ENCODE measurements at regions not wholly inside any gene's neighbourhood (a gene's known extent, or its start where the extent isn't known, plus 50 kb on each side); places are given as distances from the start of the nearest gene placed in this dataset.
"Not testable (repeated sequence)": the region's sequence is repeated elsewhere in the genome, so short reads cannot be mapped to it uniquely, and the experiment has no call there.

DNA sequence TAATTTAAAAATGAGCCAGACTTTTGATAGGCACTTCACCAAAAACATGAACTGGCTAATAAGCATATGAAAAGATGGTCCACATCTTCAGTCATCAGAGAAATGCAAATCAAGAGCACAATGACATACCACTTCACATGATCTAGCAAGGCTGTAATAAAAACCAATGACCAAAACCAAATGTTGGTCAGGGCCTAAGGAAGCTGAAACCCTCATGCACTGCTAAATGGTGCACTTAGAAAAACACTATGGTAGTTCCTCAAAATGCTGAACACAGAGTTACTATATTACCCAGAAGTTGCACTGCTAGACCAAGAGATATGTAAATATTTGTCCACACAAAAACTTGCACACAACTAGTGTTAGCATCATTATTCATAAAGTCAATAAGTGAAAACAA lies 504.9 kb upstream of the SOX11 start:
- TF ChIP-seq, protein P1, sequence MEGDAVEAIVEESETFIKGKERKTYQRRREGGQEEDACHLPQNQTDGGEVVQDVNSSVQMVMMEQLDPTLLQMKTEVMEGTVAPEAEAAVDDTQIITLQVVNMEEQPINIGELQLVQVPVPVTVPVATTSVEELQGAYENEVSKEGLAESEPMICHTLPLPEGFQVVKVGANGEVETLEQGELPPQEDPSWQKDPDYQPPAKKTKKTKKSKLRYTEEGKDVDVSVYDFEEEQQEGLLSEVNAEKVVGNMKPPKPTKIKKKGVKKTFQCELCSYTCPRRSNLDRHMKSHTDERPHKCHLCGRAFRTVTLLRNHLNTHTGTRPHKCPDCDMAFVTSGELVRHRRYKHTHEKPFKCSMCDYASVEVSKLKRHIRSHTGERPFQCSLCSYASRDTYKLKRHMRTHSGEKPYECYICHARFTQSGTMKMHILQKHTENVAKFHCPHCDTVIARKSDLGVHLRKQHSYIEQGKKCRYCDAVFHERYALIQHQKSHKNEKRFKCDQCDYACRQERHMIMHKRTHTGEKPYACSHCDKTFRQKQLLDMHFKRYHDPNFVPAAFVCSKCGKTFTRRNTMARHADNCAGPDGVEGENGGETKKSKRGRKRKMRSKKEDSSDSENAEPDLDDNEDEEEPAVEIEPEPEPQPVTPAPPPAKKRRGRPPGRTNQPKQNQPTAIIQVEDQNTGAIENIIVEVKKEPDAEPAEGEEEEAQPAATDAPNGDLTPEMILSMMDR (IDR thresholded peaks at IDR 0.05), result no peak
- no peaks in the 10 kb centered on the region for H3K27me3 ChIP-seq (ENCODE audit: control insufficient read depth, insufficient read depth, low read length)
- no peak overlapping the region for H3K4me3 ChIP-seq (ENCODE audit: low read depth, low read length)
- H3K36me3 ChIP-seq (ENCODE audit: control insufficient read depth, insufficient read depth, low read length), result no peaks in the 10 kb centered on the region
- H3K9ac ChIP-seq, result no peak overlapping the region
- no peak overlapping the region for H2AFZ ChIP-seq
- H3K9me3 ChIP-seq (ENCODE audit: control insufficient read depth, low read length), result no peaks in the 10 kb centered on the region
- no peak overlapping the region for H3K4me2 ChIP-seq (ENCODE audit: low read length)
- no peaks in the 10 kb centered on the region for H3K4me1 ChIP-seq
- H3K27ac ChIP-seq, result no peak overlapping the region
- no peaks in the 10 kb centered on the region for H3K79me2 ChIP-seq

DNA sequence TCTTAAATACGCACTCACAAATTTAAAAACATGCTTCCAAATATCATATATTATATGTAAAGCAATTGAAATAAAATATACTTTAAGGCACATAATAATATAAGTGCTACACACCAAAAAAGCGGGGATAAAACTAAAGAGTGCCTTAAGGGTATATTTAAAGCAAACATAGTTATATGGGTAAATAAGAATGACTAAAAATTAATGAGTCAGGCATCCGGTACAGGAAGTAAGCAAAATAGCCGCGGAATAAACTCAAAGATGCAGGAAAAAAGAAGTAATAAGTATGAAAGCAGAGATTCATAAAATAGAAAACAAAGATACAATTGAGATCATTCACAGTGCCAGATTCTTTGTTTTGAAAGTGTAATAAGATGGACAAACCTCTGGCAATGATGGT lies 503.5 kb upstream of the SOX11 start:
- no peak overlapping the region for H2AFZ ChIP-seq
- no peak overlapping the region for H3K4me3 ChIP-seq (ENCODE audit: low read depth, low read length)
- no peak overlapping the region for H3K9ac ChIP-seq
- H3K27me3 ChIP-seq (ENCODE audit: control insufficient read depth, insufficient read depth, low read length), result no peaks in the 10 kb centered on the region
- H3K27ac ChIP-seq, result no peak overlapping the region
- TF ChIP-seq, protein P1 (IDR thresholded peaks at IDR 0.05), result no peak
- H3K4me2 ChIP-seq (ENCODE audit: low read length), result no peak overlapping the region
- no peaks in the 10 kb centered on the region for H3K79me2 ChIP-seq
- no peaks in the 10 kb centered on the region for H3K9me3 ChIP-seq (ENCODE audit: control insufficient read depth, low read length)
- no peaks in the 10 kb centered on the region for H3K4me1 ChIP-seq
- no peaks in the 10 kb centered on the region for H3K36me3 ChIP-seq (ENCODE audit: control insufficient read depth, insufficient read depth, low read length)

DNA sequence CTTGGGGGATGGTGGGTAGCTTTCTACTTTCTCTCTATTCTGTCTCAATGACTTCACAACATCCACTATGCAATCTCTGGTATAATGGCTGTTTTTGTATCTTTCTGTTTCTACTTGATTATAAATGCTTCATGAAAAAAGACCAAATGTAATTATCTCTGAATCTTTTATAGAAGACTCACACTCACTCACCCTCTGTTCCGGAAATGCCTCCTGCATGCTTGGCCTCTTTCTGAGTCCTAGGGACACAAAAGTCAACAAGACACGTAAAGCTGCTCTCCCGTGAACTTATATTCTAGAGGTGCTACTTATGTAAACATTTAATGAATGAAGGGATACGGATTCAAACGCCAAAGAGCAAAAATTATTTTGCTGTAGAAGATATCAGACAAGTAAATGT lies 502.2 kb upstream of the SOX11 start:
- Histone ChIP-seq H3K9me3 (ENCODE audit: control insufficient read depth, low read length) (no peaks in the 10 kb centered on the region), H3K4me2 (ENCODE audit: low read length) (peak overlapping the region; percentile 18), H3K27me3 (ENCODE audit: control insufficient read depth, insufficient read depth, low read length) (no peaks in the 10 kb centered on the region), H3K36me3 (ENCODE audit: control insufficient read depth, insufficient read depth, low read length) (no peaks in the 10 kb centered on the region), H3K4me1 (no peaks in the 10 kb centered on the region), H3K27ac (no peak overlapping the region), H2AFZ (no peak overlapping the region), H3K9ac (no peak overlapping the region), H3K4me3 (ENCODE audit: low read depth, low read length) (no peak overlapping the region), H3K79me2 (no peaks in the 10 kb centered on the region)
- TF ChIP-seq, protein P1 (IDR thresholded peaks at IDR 0.05), result no peak

DNA sequence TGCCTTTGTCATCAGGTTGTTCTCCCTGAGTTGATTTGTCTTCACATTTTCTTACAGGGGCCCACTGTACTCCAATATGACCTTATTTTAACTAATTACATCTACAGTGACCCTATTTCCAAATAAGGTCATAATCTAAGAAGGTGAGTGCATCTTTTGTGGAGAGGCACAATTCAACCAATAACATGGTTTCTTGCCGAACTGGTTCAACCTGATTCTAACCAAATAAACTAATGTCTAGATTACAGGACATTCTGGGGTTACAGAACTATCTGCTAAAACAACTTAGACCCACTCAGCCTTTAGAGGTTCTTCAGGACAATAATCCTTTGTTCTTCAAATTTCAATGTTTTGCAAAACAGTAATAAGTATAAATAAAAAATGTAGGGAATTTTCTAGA lies 496.5 kb upstream of the SOX11 start:
- H3K27me3 ChIP-seq (ENCODE audit: control insufficient read depth, insufficient read depth, low read length), result no peaks in the 10 kb centered on the region
- no peaks in the 10 kb centered on the region for H3K36me3 ChIP-seq (ENCODE audit: control insufficient read depth, insufficient read depth, low read length)
- no peaks in the 10 kb centered on the region for H3K9me3 ChIP-seq (ENCODE audit: control insufficient read depth, low read length)
- TF ChIP-seq, protein P1 (IDR thresholded peaks at IDR 0.05), result no peak
- no peak overlapping the region for H3K4me2 ChIP-seq (ENCODE audit: low read length)
- no peaks in the 10 kb centered on the region for H3K79me2 ChIP-seq
- no peak overlapping the region for H3K9ac ChIP-seq
- no peak overlapping the region for H3K27ac ChIP-seq
- H3K4me3 ChIP-seq (ENCODE audit: low read depth, low read length), result no peak overlapping the region
- H2AFZ ChIP-seq, result no peak overlapping the region
- no peaks in the 10 kb centered on the region for H3K4me1 ChIP-seq

DNA sequence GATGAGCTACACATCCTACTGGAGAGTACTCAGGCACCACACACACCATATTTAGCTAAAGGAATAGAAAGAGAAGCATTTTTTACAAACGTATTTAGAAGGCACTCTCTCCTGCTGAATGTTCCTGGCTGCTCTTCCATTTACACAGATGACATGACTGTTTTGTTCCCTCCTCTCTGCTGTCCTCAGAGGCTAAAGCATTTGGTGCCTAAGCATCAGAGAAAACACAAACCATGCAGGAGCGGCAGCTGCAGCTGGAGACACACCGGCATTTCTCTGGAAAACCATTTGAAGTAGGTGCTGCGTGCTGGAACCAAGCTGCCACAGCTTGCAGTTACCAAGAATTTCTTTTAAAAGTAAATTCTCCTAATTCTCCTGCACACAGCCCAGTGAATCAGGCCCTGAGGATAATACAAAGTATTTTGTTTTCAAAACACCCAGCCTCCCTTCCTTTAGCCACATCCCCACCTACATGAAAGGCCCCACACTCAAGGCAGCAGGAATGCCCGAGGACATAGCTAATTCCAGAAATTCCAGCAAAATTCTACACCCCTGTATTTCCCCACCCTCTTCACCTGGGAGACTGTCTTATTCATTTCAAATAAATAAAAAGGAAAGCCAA lies 488.9 kb upstream of the SOX11 start:
- Histone ChIP-seq H3K4me1 (no peaks in the 10 kb centered on the region), H3K36me3 (ENCODE audit: control insufficient read depth, insufficient read depth, low read length) (no peaks in the 10 kb centered on the region), H3K4me3 (ENCODE audit: low read depth, low read length) (no peak overlapping the region), H3K4me2 (ENCODE audit: low read length) (no peak overlapping the region), H3K27ac (no peak overlapping the region), H2AFZ (no peak overlapping the region), H3K9me3 (ENCODE audit: control insufficient read depth, low read length) (no peaks in the 10 kb centered on the region), H3K79me2 (no peaks in the 10 kb centered on the region), H3K27me3 (ENCODE audit: control insufficient read depth, insufficient read depth, low read length) (no peaks in the 10 kb centered on the region), H3K9ac (no peak overlapping the region)
- TF ChIP-seq, protein P1 (IDR thresholded peaks at IDR 0.05), result no peak

DNA sequence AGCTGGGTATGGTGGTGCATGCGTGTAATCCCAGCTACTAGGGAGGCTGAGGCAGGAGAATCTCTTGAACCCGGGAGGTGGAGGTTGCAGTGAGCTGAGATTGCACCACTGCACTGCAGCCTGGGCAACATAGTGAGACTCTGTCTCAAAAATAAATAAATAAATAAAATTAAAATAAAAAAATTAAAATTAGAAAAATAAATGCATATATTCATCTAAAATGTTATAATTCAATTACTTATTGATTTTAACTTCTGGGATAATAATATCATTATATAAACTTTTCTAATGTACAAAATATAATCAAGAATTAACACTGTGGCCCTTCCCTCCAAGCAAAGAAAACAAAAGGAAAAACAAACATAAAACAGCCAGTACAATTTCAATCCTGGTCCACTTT lies 485.4 kb upstream of the SOX11 start:
- not testable (repeated sequence) for H3K36me3 ChIP-seq (ENCODE audit: control insufficient read depth, insufficient read depth, low read length); H2AFZ ChIP-seq; H3K9ac ChIP-seq; H3K9me3 ChIP-seq (ENCODE audit: control insufficient read depth, low read length); H3K4me2 ChIP-seq (ENCODE audit: low read length); H3K4me3 ChIP-seq (ENCODE audit: low read depth, low read length); H3K27ac ChIP-seq; H3K79me2 ChIP-seq; H3K27me3 ChIP-seq (ENCODE audit: control insufficient read depth, insufficient read depth, low read length); H3K4me1 ChIP-seq

Measured in parathyroid adenoma (tissue), 2 donors.